ENCODE measurements at regions not wholly inside any gene's neighbourhood (a gene's known extent, or its start where the extent isn't known, plus 50 kb on each side); places are given as distances from the start of the nearest gene placed in this dataset.

- DNase-seq (ENCODE audit: low read depth in 1 of 2, low spot score in 1 of 2) (no peak), ATAC-seq (no peak), FAIRE-seq (no peak)
- H3K4me3 ChIP-seq, result no peak overlapping the region
- ChIA-PET POLR2A (no interaction called here), CTCF (no interaction called here)
- H3K27ac ChIP-seq, result no peak overlapping the region
- TF ChIP-seq CHD4 (IDR thresholded peaks at IDR 0.05; ENCODE audit: borderline replicate concordance) (no peak), USF2 (IDR thresholded peaks at IDR 0.05) (no peak), HOXA7 (CRISPR knock-in tag; IDR thresholded peaks at IDR 0.05) (no peak), RNF2 (IDR thresholded peaks at IDR 0.05; ENCODE audit: borderline replicate concordance, low read depth) (no peak), KDM1A (IDR thresholded peaks at IDR 0.05; ENCODE audit: low read depth) (no peak), TFCP2L1 (CRISPR knock-in tag; IDR thresholded peaks at IDR 0.05) (no peak), POLR2AphosphoS2 (conservative IDR thresholded peaks at IDR 0.05; ENCODE audit: low read length) (no peak), ZNF302 (CRISPR knock-in tag; IDR thresholded peaks at IDR 0.05) (no peak)
- TF ChIP-seq, protein P1, sequence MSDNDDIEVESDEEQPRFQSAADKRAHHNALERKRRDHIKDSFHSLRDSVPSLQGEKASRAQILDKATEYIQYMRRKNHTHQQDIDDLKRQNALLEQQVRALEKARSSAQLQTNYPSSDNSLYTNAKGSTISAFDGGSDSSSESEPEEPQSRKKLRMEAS (IDR thresholded peaks at IDR 0.05), result no peak
- WGBS (ENCODE audit: missing lambda C conversion rate), result 8% methylated on average over 3 of the region's 3 CpGs
- H3K4me1 ChIP-seq, result no peaks in the 10 kb centered on the region
- H3K4me2 ChIP-seq, result no peak overlapping the region
- H3K9me3 ChIP-seq, result no peaks in the 10 kb centered on the region
These were observed 100.0 kb upstream of the CXCR4 start for GRCh38 chr2:136217996-136218395.

GRCh38 chr2:136215908-136216472 lies 98.0 kb upstream of the CXCR4 start:
- WGBS (ENCODE audit: missing lambda C conversion rate), result 6% methylated on average over 5 of the region's 5 CpGs
- ChIA-PET POLR2A (no interaction called here), CTCF (interaction anchor here (0.6 kb wide), 1 partner anchor 302 kb away, joined by 5 read pairs; no protein-coding TSS in a partner anchor)
- Histone ChIP-seq H3K27ac (no peak overlapping the region), H3K4me1 (no peaks in the 10 kb centered on the region), H3K4me2 (no peak overlapping the region), H3K4me3 (no peak overlapping the region), H3K9me3 (no peaks in the 10 kb centered on the region)
- no peak for TF ChIP-seq CBX2 (IDR thresholded peaks at IDR 0.05; ENCODE audit: borderline replicate concordance, low read depth)
- no peak for FAIRE-seq
- no peak for ATAC-seq
- no peak for DNase-seq (ENCODE audit: low read depth in 1 of 2, low spot score in 1 of 2)

- TF ChIP-seq RCOR1 (IDR thresholded peaks at IDR 0.05; ENCODE audit: low read depth, low read length), result no peak
- no peak for TF ChIP-seq HEYL (CRISPR knock-in tag; IDR thresholded peaks at IDR 0.05)
- TF ChIP-seq USF2 (IDR thresholded peaks at IDR 0.05), result no peak
- no peak for TF ChIP-seq HOXB13 (CRISPR knock-in tag; IDR thresholded peaks at IDR 0.05; ENCODE audit: low read depth)
- no peak for TF ChIP-seq SMC3 (IDR thresholded peaks at IDR 0.05)
- no peak for TF ChIP-seq ESRRA (IDR thresholded peaks at IDR 0.05; ENCODE audit: borderline replicate concordance, low read length)
- TF ChIP-seq RFX5 (IDR thresholded peaks at IDR 0.05), result no peak
- no peak for TF ChIP-seq ZSCAN20 (CRISPR knock-in tag; IDR thresholded peaks at IDR 0.05)
- no peak for TF ChIP-seq EHMT2 (IDR thresholded peaks at IDR 0.05; ENCODE audit: low read depth)
- TF ChIP-seq ZC3H11A (IDR thresholded peaks at IDR 0.05), result no peak
- TF ChIP-seq JUNB (IDR thresholded peaks at IDR 0.05), result no peak
- TF ChIP-seq TP53 (CRISPR knock-in tag; IDR thresholded peaks at IDR 0.05), result no peak
- TF ChIP-seq KDM1A (IDR thresholded peaks at IDR 0.05; ENCODE audit: low read depth), result no peak
- TF ChIP-seq SREBF2 (IDR thresholded peaks at IDR 0.05), result no peak
- no peak for TF ChIP-seq FOXS1 (CRISPR knock-in tag; IDR thresholded peaks at IDR 0.05)
- TF ChIP-seq BHLHE40 (IDR thresholded peaks at IDR 0.05; ENCODE audit: low read depth, low read length), result no peak
- TF ChIP-seq TFCP2L1 (CRISPR knock-in tag; IDR thresholded peaks at IDR 0.05), result no peak
- no peak for TF ChIP-seq CEBPB (IDR thresholded peaks at IDR 0.05)
- Histone ChIP-seq H3K9me3 (no peaks in the 10 kb centered on the region), H3K4me1 (no peaks in the 10 kb centered on the region), H3K4me3 (no peak overlapping the region), H3K4me2 (no peak overlapping the region), H3K27ac (no peak overlapping the region)
- no peak for DNase-seq (ENCODE audit: low read depth in 1 of 2, low spot score in 1 of 2)
- 4% methylated on average over 2 of the region's 2 CpGs for WGBS (ENCODE audit: missing lambda C conversion rate)
- ATAC-seq, result no peak
- no peak for FAIRE-seq
- POLR2A ChIA-PET, result no interaction called here
- CTCF ChIA-PET, result no interaction called here
These were observed 97.5 kb upstream of the CXCR4 start for GRCh38 chr2:136215449-136215848.

Measured in A549 (cell line).